ENCODE measurements at regions not wholly inside any gene's neighbourhood (a gene's known extent, or its start where the extent isn't known, plus 50 kb on each side); places are given as distances from the start of the nearest gene placed in this dataset.

GRCh38 chr11:122046846-122047245 lies 69.2 kb downstream of the BLID start:
- H3K9me3 Mint-ChIP-seq = peaks cover 5% of the 10 kb centered on the region
- H3K27me3 Mint-ChIP-seq (ENCODE audit: low read depth) = no peaks in the 10 kb centered on the region
- DNase-seq (ENCODE audit: low spot score) (no peak), ATAC-seq (no peak)
- peaks cover 8% of the 10 kb centered on the region for H3K4me1 Mint-ChIP-seq
- CTCF ChIA-PET = no interaction called here
- H3K27ac Mint-ChIP-seq = no peak overlapping the region
- H3K4me3 Mint-ChIP-seq = no peak overlapping the region
- POLR2A ChIA-PET = no interaction called here
- TF ChIP-seq ATF1 (CRISPR knock-in tag; IDR thresholded peaks at IDR 0.05) (no peak), TEAD1 (CRISPR knock-in tag; IDR thresholded peaks at IDR 0.05) (no peak), ARID4B (CRISPR knock-in tag; IDR thresholded peaks at IDR 0.05; ENCODE audit: borderline replicate concordance) (no peak), MXD4 (CRISPR knock-in tag; IDR thresholded peaks at IDR 0.05; ENCODE audit: borderline replicate concordance) (no peak), CTCF (IDR thresholded peaks at IDR 0.05) (no peak), FOXP1 (CRISPR knock-in tag; IDR thresholded peaks at IDR 0.05; ENCODE audit: borderline replicate concordance) (no peak), ZSCAN18 (CRISPR knock-in tag; IDR thresholded peaks at IDR 0.05) (no peak), ZNF532 (CRISPR knock-in tag; IDR thresholded peaks at IDR 0.05; ENCODE audit: borderline replicate concordance) (no peak), GTF2I (CRISPR knock-in tag; conservative IDR thresholded peaks at IDR 0.05) (no peak), ZNF263 (CRISPR knock-in tag; IDR thresholded peaks at IDR 0.05; ENCODE audit: low read depth) (no peak), JAZF1 (CRISPR knock-in tag; IDR thresholded peaks at IDR 0.05) (no peak)
- 0 out of 2 replicates have a peak, but pooled peaks cover 1% of the 10 kb centered on the region for H3K36me3 Mint-ChIP-seq

GRCh38 chr11:122046438-122046837 lies 69.6 kb downstream of the BLID start:
- Mint-ChIP-seq H3K4me1 (peaks cover 10% of the 10 kb centered on the region), H3K27ac (no peak overlapping the region), H3K36me3 (no peaks in the 10 kb centered on the region), H3K9me3 (peaks cover 3% of the 10 kb centered on the region; the same call in 1 of the 2 replicates), H3K4me3 (no peak overlapping the region), H3K27me3 (ENCODE audit: low read depth) (no peaks in the 10 kb centered on the region)
- POLR2A ChIA-PET = no interaction called here
- DNase-seq (ENCODE audit: low spot score) = no peak
- TF ChIP-seq ARID4B (CRISPR knock-in tag; IDR thresholded peaks at IDR 0.05; ENCODE audit: borderline replicate concordance) = no peak
- no peak for TF ChIP-seq NR1H2 (CRISPR knock-in tag; IDR thresholded peaks at IDR 0.05)
- TF ChIP-seq JUN (CRISPR knock-in tag; IDR thresholded peaks at IDR 0.05) = no peak
- no peak for TF ChIP-seq ESRRA (CRISPR knock-in tag; IDR thresholded peaks at IDR 0.05; ENCODE audit: borderline replicate concordance)
- TF ChIP-seq SMAD3 (CRISPR knock-in tag; IDR thresholded peaks at IDR 0.05; ENCODE audit: borderline replicate concordance) = no peak
- no peak for TF ChIP-seq NR3C1 (CRISPR knock-in tag; conservative IDR thresholded peaks at IDR 0.05; ENCODE audit: low read depth)
- ATAC-seq = no peak
- CTCF ChIA-PET = interaction anchor here (0.7 kb wide), 1 partner anchor 156 kb away, joined by 5 read pairs; no protein-coding TSS in a partner anchor
